Upper lobe of left lung (tissue), 4 donors: ENCODE measurements at regions not wholly inside any gene's neighbourhood (a gene's known extent, or its start where the extent isn't known, plus 50 kb on each side); places are given as distances from the start of the nearest gene placed in this dataset.

ENCODE experiments used
- POLR2A ChIP-seq, 4 donors: fragments of 450-650 bp; IDR thresholded peaks; one replicate each; pipeline ENCODE4 v1.5.1; 2016 to 2017; ENCODE audit warnings: antibody characterized with exemption in 4 of 4, mild to moderate bottlenecking in 2 of 4
- TF ChIP-seq, protein P1 (sequence below), 6 experiments: fragments of 450-650 bp in 4 of 6; fragments of 200-600 bp in 2 of 6; sonication (generic) in 2 of 6; IDR thresholded peaks; one replicate each; pipeline ENCODE4 v1.5.1; 2016 to 2019; ENCODE audit warnings: antibody characterized with exemption in 6 of 6

GRCh38 chr11:119856681-119857485 is 127.9 kb upstream of the NECTIN1 start:
- TF ChIP-seq, protein P1, sequence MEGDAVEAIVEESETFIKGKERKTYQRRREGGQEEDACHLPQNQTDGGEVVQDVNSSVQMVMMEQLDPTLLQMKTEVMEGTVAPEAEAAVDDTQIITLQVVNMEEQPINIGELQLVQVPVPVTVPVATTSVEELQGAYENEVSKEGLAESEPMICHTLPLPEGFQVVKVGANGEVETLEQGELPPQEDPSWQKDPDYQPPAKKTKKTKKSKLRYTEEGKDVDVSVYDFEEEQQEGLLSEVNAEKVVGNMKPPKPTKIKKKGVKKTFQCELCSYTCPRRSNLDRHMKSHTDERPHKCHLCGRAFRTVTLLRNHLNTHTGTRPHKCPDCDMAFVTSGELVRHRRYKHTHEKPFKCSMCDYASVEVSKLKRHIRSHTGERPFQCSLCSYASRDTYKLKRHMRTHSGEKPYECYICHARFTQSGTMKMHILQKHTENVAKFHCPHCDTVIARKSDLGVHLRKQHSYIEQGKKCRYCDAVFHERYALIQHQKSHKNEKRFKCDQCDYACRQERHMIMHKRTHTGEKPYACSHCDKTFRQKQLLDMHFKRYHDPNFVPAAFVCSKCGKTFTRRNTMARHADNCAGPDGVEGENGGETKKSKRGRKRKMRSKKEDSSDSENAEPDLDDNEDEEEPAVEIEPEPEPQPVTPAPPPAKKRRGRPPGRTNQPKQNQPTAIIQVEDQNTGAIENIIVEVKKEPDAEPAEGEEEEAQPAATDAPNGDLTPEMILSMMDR (IDR thresholded peaks at IDR 0.05), result no peak
- TF ChIP-seq POLR2A (IDR thresholded peaks at IDR 0.05), result no peak
